ENCODE measurements at regions not wholly inside any gene's neighbourhood (a gene's known extent, or its start where the extent isn't known, plus 50 kb on each side); places are given as distances from the start of the nearest gene placed in this dataset.

- no peak overlapping the region for H3K4me3 ChIP-seq (ENCODE audit: low read depth, low read length)
- DNase-seq (ENCODE audit: low read depth), result no peak
These were observed 329.5 kb upstream of the KIRREL3 start for GRCh38 chr11:127330044-127330443.

- DNase-seq (ENCODE audit: low read depth), result no peak
- H3K4me3 ChIP-seq (ENCODE audit: low read depth, low read length), result no peak overlapping the region
These were observed 307.7 kb upstream of the KIRREL3 start for GRCh38 chr11:127308291-127308690.

- no peak for DNase-seq (ENCODE audit: low read depth)
- H3K4me3 ChIP-seq (ENCODE audit: low read depth, low read length), result no peak overlapping the region
These were observed 307.1 kb upstream of the KIRREL3 start for GRCh38 chr11:127307700-127308099.

- DNase-seq (ENCODE audit: low read depth), result no peak
- no peak overlapping the region for H3K4me3 ChIP-seq (ENCODE audit: low read depth, low read length)
These were observed 304.1 kb upstream of the KIRREL3 start for GRCh38 chr11:127304634-127305033.

GRCh38 chr11:127288926-127289325 is 288.4 kb upstream of the KIRREL3 start:
- no peak for DNase-seq (ENCODE audit: low read depth)
- no peak overlapping the region for H3K4me3 ChIP-seq (ENCODE audit: low read depth, low read length)

GRCh38 chr11:127281534-127281933 is 281.0 kb upstream of the KIRREL3 start:
- DNase-seq (ENCODE audit: low read depth), result no peak
- H3K4me3 ChIP-seq (ENCODE audit: low read depth, low read length), result no peak overlapping the region

GRCh38 chr11:127275774-127276173 is 275.2 kb upstream of the KIRREL3 start:
- H3K4me3 ChIP-seq (ENCODE audit: low read depth, low read length), result no peak overlapping the region
- DNase-seq (ENCODE audit: low read depth), result no peak

GRCh38 chr11:127274328-127274676 is 273.7 kb upstream of the KIRREL3 start:
- no peak for DNase-seq (ENCODE audit: low read depth)
- H3K4me3 ChIP-seq (ENCODE audit: low read depth, low read length), result no peak overlapping the region

- H3K4me3 ChIP-seq (ENCODE audit: low read depth, low read length), result no peak overlapping the region
- no peak for DNase-seq (ENCODE audit: low read depth)
These were observed 273.2 kb upstream of the KIRREL3 start for GRCh38 chr11:127273593-127274327.

GRCh38 chr11:127270851-127271250 is 270.3 kb upstream of the KIRREL3 start:
- no peak overlapping the region for H3K4me3 ChIP-seq (ENCODE audit: low read depth, low read length)
- no peak for DNase-seq (ENCODE audit: low read depth)

- no peak for DNase-seq (ENCODE audit: low read depth)
- H3K4me3 ChIP-seq (ENCODE audit: low read depth, low read length), result no peak overlapping the region
These were observed 269.3 kb upstream of the KIRREL3 start for GRCh38 chr11:127269911-127270310.

- no peak for DNase-seq (ENCODE audit: low read depth)
- no peak overlapping the region for H3K4me3 ChIP-seq (ENCODE audit: low read depth, low read length)
These were observed 268.4 kb upstream of the KIRREL3 start for GRCh38 chr11:127268932-127269331.

- DNase-seq (ENCODE audit: low read depth), result no peak
- no peak overlapping the region for H3K4me3 ChIP-seq (ENCODE audit: low read depth, low read length)
These were observed 268.0 kb upstream of the KIRREL3 start for GRCh38 chr11:127268521-127268920.

- DNase-seq (ENCODE audit: low read depth), result no peak
- H3K4me3 ChIP-seq (ENCODE audit: low read depth, low read length), result no peak overlapping the region
These were observed 258.5 kb upstream of the KIRREL3 start for GRCh38 chr11:127259102-127259501.

- DNase-seq (ENCODE audit: low read depth), result no peak
- H3K4me3 ChIP-seq (ENCODE audit: low read depth, low read length), result no peak overlapping the region
These were observed 254.6 kb upstream of the KIRREL3 start for GRCh38 chr11:127255209-127255608.

- no peak overlapping the region for H3K4me3 ChIP-seq (ENCODE audit: low read depth, low read length)
- DNase-seq (ENCODE audit: low read depth), result no peak
These were observed 251.8 kb upstream of the KIRREL3 start for GRCh38 chr11:127252321-127252720.

- H3K4me3 ChIP-seq (ENCODE audit: low read depth, low read length), result no peak overlapping the region
- no peak for DNase-seq (ENCODE audit: low read depth)
These were observed 249.0 kb upstream of the KIRREL3 start for GRCh38 chr11:127249576-127249975.

- no peak overlapping the region for H3K4me3 ChIP-seq (ENCODE audit: low read depth, low read length)
- no peak for DNase-seq (ENCODE audit: low read depth)
These were observed 247.9 kb upstream of the KIRREL3 start for GRCh38 chr11:127248476-127248875.

- no peak for DNase-seq (ENCODE audit: low read depth)
- H3K4me3 ChIP-seq (ENCODE audit: low read depth, low read length), result no peak overlapping the region
These were observed 246.8 kb upstream of the KIRREL3 start for GRCh38 chr11:127247261-127247851.

- no peak overlapping the region for H3K4me3 ChIP-seq (ENCODE audit: low read depth, low read length)
- no peak for DNase-seq (ENCODE audit: low read depth)
These were observed 242.1 kb upstream of the KIRREL3 start for GRCh38 chr11:127242676-127243075.

GRCh38 chr11:127238321-127238720 is 237.8 kb upstream of the KIRREL3 start:
- no peak for DNase-seq (ENCODE audit: low read depth)

More at GRCh38 chr11:127238321-127238720, 237.8 kb upstream of the KIRREL3 start:
- no peak overlapping the region for H3K4me3 ChIP-seq (ENCODE audit: low read depth, low read length)

Measured in skeletal muscle cell (primary cell).